OCI-LY3 (cell line): ENCODE measurements at regions not wholly inside any gene's neighbourhood (a gene's known extent, or its start where the extent isn't known, plus 50 kb on each side); places are given as distances from the start of the nearest gene placed in this dataset.

Experiments
- CTCF ChIP-seq: fragments of 200-600, 300-600 bp; sonication (generic); IDR thresholded peaks from 2 replicates; pipeline ENCODE4 v1.5.1; 2014; ENCODE audit warnings: antibody characterized with exemption, low read length, low read depth
- EZH2phosphoT487 ChIP-seq: fragments of 200-600 bp; shearing (Covaris generic); IDR thresholded peaks from 2 replicates; pipeline ENCODE4 v1.6.1; 2018; ENCODE audit warnings: antibody characterized with exemption, mixed run types, low read depth

- TF ChIP-seq CTCF (no peak), EZH2phosphoT487 (no peak)
Observed at GRCh38 chr5:128836571-128836970, 128.7 kb upstream of the SLC27A6 start.
